ENCODE measurements at regions not wholly inside any gene's neighbourhood (a gene's known extent, or its start where the extent isn't known, plus 50 kb on each side); places are given as distances from the start of the nearest gene placed in this dataset.

DNA sequence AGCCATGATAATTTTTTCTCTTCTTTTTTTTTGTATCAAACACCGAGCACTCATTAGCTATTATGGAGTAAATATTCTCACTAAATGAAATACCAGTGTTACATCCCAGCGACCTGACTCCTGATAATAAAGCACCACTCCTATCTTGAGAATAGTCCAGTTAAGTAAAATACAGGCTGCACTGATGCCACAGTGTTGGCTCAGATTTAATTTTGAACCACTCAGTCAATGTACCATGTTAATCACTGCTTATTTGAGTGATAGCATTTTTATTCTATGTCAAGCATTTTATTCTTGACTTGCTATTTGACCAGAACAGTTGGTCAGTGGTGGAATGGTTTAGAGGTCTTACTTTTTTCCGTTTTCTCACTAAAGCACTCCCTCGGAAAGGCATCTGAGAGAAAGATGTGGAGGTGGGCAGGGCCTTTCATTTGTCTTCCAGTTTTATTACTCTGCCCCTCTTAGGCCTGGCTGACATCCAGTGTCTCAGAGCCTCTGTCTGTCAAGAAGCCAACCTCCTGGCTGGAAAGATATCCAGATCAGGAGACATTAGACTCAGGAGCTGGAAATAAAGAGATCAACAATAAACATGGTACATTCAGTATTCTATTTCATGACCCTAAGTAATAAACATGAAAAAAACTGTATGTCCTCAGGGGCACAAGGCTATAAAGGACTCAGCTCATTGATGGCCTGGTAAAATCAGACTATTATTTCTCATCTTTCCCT, 457.8 kb downstream of the EPM2A start:
- TF ChIP-seq, protein P1, sequence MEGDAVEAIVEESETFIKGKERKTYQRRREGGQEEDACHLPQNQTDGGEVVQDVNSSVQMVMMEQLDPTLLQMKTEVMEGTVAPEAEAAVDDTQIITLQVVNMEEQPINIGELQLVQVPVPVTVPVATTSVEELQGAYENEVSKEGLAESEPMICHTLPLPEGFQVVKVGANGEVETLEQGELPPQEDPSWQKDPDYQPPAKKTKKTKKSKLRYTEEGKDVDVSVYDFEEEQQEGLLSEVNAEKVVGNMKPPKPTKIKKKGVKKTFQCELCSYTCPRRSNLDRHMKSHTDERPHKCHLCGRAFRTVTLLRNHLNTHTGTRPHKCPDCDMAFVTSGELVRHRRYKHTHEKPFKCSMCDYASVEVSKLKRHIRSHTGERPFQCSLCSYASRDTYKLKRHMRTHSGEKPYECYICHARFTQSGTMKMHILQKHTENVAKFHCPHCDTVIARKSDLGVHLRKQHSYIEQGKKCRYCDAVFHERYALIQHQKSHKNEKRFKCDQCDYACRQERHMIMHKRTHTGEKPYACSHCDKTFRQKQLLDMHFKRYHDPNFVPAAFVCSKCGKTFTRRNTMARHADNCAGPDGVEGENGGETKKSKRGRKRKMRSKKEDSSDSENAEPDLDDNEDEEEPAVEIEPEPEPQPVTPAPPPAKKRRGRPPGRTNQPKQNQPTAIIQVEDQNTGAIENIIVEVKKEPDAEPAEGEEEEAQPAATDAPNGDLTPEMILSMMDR (conservative IDR thresholded peaks at IDR 0.05), result no peak
- TF ChIP-seq ZFX (IDR thresholded peaks at IDR 0.05), result no peak

Data from C4-2B (cell line).